Neural progenitor cell (in vitro differentiated cells): ENCODE measurements at regions not wholly inside any gene's neighbourhood (a gene's known extent, or its start where the extent isn't known, plus 50 kb on each side); places are given as distances from the start of the nearest gene placed in this dataset.

ENCODE experiments used
- DNase-seq: peaks from one replicate; pipeline ENCODE4 v3.0.0-alpha.2; 2016; ENCODE audit warnings: low spot score
- H2AFZ ChIP-seq: fragments of 200-600 bp; sonication (generic); replicated peaks from 2 replicates; pipeline ENCODE4 v1.6.1; 2016; ENCODE audit warnings: antibody characterized with exemption
- H3F3A ChIP-seq: fragments of 200-600 bp; sonication (generic); 2 replicates; pipeline ENCODE4 v1.6.1; 2016; ENCODE audit warnings: antibody characterized with exemption, low read depth
- H3K27ac ChIP-seq: fragments of 200-600 bp; sonication (generic); 2 replicates; pipeline ENCODE4 v1.5.1; 2016; ENCODE audit warnings: mild to moderate bottlenecking
- H3K27me3 ChIP-seq: fragments of 200-600 bp; sonication (generic); 2 replicates; pipeline ENCODE4 v1.6.1; 2016; ENCODE audit warnings: mild to moderate bottlenecking, moderate library complexity
- H3K36me3 ChIP-seq: fragments of 200-600 bp; sonication (generic); 2 replicates; pipeline ENCODE4 v1.5.1; 2016
- H3K4me1 ChIP-seq: fragments of 200-600 bp; sonication (generic); 2 replicates; pipeline ENCODE4 v1.6.1; 2016; ENCODE audit warnings: mixed run types
- H3K4me2 ChIP-seq: fragments of 200-600 bp; sonication (generic); 2 replicates; pipeline ENCODE4 v1.6.1; 2016
- H3K4me3 ChIP-seq: fragments of 200-600 bp; sonication (generic); 2 replicates; pipeline ENCODE4 v1.5.1; 2016
- H3K79me2 ChIP-seq: fragments of 200-600 bp; sonication (generic); 2 replicates; pipeline ENCODE4 v1.6.1; 2016; ENCODE audit warnings: low read depth
- H3K9ac ChIP-seq: fragments of 200-600 bp; sonication (generic); 2 replicates; pipeline ENCODE4 v1.6.1; 2016
- H3K9me3 ChIP-seq: fragments of 200-600 bp; sonication (generic); 2 replicates; pipeline ENCODE4 v1.5.1; 2016; ENCODE audit warnings: low read depth
- H4K20me1 ChIP-seq: fragments of 200-600 bp; sonication (generic); 2 replicates; pipeline ENCODE4 v1.6.1; 2016; ENCODE audit warnings: low read depth
- H3K27ac Mint-ChIP-seq: 3 replicates; pipeline ENCODE4 v1.8.0; 2021; ENCODE audit warnings: mixed read lengths
- H3K27me3 Mint-ChIP-seq: 2 replicates; pipeline ENCODE4 v1.8.0; 2022; ENCODE audit warnings: low read depth, mild to moderate bottlenecking, inconsistent platforms, moderate library complexity, mixed read lengths; ENCODE audit not compliant: insufficient read depth
- H3K36me3 Mint-ChIP-seq: 3 replicates; pipeline ENCODE4 v1.8.0; 2021; ENCODE audit warnings: mixed read lengths
- H3K4me1 Mint-ChIP-seq: 3 replicates; pipeline ENCODE4 v1.8.0; 2021; ENCODE audit warnings: mixed read lengths
- H3K4me3 Mint-ChIP-seq: 3 replicates; pipeline ENCODE4 v1.8.0; 2021; ENCODE audit warnings: mild to moderate bottlenecking, moderate library complexity, mixed read lengths
- H3K9me3 Mint-ChIP-seq: 3 replicates; pipeline ENCODE4 v1.8.0; 2020; ENCODE audit warnings: mixed read lengths
- EZH2 ChIP-seq: fragments of 200-600 bp; sonication (generic); IDR thresholded peaks from 2 replicates; pipeline ENCODE4 v1.6.1; 2017; ENCODE audit warnings: antibody characterized with exemption, mild to moderate bottlenecking, moderate library complexity
- EZH2phosphoT487 ChIP-seq: fragments of 200-600 bp; sonication (generic); IDR thresholded peaks from 2 replicates; pipeline ENCODE4 v1.6.1; 2017; ENCODE audit warnings: antibody characterized with exemption
- TF ChIP-seq, protein P1 (sequence below): fragments of 200-600 bp; sonication (generic); IDR thresholded peaks from 2 replicates; pipeline ENCODE4 v1.5.1; 2017; ENCODE audit warnings: antibody characterized with exemption, mild to moderate bottlenecking

DNA sequence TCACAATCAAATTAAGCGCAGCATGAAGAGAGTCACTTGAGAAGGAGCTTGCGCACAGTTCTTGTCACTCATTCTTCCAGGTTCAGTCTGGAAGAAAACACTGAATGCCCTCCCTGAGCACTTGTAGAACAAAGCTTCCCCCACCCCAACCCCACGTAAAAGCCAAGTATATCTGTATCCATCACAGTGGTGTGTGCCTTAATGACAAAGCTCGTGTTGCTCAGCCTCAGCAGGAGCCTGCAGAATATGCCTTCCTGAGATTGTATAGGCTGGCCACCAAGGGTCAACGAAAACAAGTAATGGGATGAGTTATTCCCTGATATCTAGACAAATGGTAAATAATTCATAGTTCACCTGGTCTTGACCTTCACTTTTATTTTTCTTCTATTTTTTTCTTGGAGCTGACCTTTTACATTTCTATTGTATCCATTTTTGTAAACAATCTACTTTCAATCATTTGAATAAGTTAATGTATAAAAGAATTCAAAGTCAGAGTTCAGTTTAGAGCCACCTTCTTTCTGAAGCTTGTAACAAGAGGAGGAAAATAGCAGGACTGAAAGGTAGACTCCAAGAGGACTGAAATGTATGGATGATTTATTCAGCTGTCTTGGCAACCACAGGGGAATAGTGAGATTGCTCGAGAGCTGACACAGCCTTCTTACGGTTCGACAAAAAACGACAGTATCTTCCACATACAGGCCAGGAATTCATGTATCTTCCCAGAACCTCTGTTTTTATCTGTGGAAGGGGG lies 405.5 kb upstream of the TPM1 start:
- H3K4me1 Mint-ChIP-seq = peaks cover 24% of the 10 kb centered on the region
- Histone ChIP-seq H4K20me1 (no peaks in the 10 kb centered on the region), H3K4me2 (no peak overlapping the region), H3K4me3 (no peak overlapping the region), H3K36me3 (no peaks in the 10 kb centered on the region), H3K79me2 (no peaks in the 10 kb centered on the region), H3K4me1 (no peaks in the 10 kb centered on the region), H3K9ac (no peak overlapping the region), H2AFZ (no peak overlapping the region), H3K27me3 (no peaks in the 10 kb centered on the region), H3K27ac (no peak overlapping the region), H3K9me3 (no peaks in the 10 kb centered on the region), H3F3A (no peaks in the 10 kb centered on the region)
- H3K4me3 Mint-ChIP-seq = peak overlapping the region; percentile 33
- DNase-seq = no peak
- H3K9me3 Mint-ChIP-seq = no peaks in the 10 kb centered on the region
- H3K27ac Mint-ChIP-seq = peak overlapping the region; percentile 19
- H3K36me3 Mint-ChIP-seq = no peaks in the 10 kb centered on the region
- H3K27me3 Mint-ChIP-seq = no peaks in the 10 kb centered on the region
- TF ChIP-seq EZH2phosphoT487 (no peak), EZH2 (no peak)
- TF ChIP-seq, protein P1, sequence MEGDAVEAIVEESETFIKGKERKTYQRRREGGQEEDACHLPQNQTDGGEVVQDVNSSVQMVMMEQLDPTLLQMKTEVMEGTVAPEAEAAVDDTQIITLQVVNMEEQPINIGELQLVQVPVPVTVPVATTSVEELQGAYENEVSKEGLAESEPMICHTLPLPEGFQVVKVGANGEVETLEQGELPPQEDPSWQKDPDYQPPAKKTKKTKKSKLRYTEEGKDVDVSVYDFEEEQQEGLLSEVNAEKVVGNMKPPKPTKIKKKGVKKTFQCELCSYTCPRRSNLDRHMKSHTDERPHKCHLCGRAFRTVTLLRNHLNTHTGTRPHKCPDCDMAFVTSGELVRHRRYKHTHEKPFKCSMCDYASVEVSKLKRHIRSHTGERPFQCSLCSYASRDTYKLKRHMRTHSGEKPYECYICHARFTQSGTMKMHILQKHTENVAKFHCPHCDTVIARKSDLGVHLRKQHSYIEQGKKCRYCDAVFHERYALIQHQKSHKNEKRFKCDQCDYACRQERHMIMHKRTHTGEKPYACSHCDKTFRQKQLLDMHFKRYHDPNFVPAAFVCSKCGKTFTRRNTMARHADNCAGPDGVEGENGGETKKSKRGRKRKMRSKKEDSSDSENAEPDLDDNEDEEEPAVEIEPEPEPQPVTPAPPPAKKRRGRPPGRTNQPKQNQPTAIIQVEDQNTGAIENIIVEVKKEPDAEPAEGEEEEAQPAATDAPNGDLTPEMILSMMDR = no peak

DNA sequence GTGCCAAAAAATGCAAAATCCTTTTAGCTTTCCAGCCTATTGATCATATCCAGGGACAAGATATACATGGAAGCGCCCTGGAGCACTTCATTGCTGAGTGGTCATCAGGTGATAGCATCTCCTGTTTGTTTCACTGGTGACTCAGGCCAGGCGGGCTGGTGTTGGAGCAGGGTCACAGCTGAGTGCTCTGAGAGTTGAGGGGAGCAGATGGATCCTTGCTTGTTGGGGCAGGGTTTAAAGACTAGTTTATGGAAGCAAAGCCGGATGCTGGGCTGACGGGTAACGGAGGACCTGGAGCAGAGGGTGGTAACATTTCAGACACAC lies 405.0 kb upstream of the TPM1 start:
- Histone ChIP-seq H3K9me3 (no peaks in the 10 kb centered on the region), H4K20me1 (no peaks in the 10 kb centered on the region), H3K36me3 (no peaks in the 10 kb centered on the region), H3K4me3 (no peak overlapping the region), H2AFZ (no peak overlapping the region), H3F3A (no peaks in the 10 kb centered on the region), H3K27me3 (no peaks in the 10 kb centered on the region), H3K4me2 (no peak overlapping the region), H3K27ac (no peak overlapping the region), H3K9ac (no peak overlapping the region), H3K79me2 (no peaks in the 10 kb centered on the region), H3K4me1 (no peaks in the 10 kb centered on the region)
- no peak for TF ChIP-seq EZH2phosphoT487
- Mint-ChIP-seq H3K27ac (peak overlapping the region; percentile 50), H3K9me3 (no peaks in the 10 kb centered on the region), H3K4me1 (peaks cover 24% of the 10 kb centered on the region), H3K36me3 (no peaks in the 10 kb centered on the region), H3K4me3 (no peak overlapping the region), H3K27me3 (no peaks in the 10 kb centered on the region)
- DNase-seq = no peak

DNA sequence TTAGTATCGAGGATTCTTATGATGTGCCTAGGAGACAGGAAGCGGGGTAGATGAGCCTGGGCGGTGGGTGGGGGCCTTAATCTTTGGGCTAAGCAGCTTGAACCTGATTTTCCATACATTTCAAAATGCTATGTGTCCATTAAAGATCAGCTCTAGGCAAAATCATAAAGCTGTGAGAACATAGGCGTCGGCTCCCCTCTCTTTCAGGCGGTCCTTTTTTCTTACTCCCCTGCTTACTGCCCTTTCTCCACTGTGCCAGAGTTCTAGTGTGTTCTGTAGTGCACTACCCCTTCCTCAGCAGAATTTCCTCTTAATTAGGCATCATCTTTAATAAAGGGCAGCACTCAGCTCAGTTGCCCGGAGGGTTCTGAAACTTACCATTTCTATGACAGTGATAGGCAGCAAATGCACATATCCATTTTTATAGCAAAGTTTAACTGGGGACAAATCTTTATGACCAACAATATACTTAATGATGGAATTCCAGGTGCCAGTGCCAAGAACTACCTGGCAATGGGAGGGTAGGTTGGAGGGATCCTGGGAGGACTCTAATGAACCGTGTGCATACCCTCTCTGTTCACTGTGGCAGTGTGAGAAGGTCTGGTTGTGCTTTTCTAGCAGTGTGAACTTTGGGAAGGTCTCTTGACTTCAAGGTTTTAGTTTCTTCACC lies 404.5 kb upstream of the TPM1 start:
- Histone ChIP-seq H4K20me1 (no peaks in the 10 kb centered on the region), H3K9me3 (no peaks in the 10 kb centered on the region), H3F3A (no peaks in the 10 kb centered on the region), H3K27me3 (no peaks in the 10 kb centered on the region), H3K4me3 (no peak overlapping the region), H3K9ac (no peak overlapping the region), H2AFZ (no peak overlapping the region), H3K36me3 (no peaks in the 10 kb centered on the region), H3K79me2 (no peaks in the 10 kb centered on the region), H3K4me2 (no peak overlapping the region), H3K4me1 (no peaks in the 10 kb centered on the region), H3K27ac (no peak overlapping the region)
- peak overlapping the region; percentile 50 for H3K27ac Mint-ChIP-seq
- TF ChIP-seq EZH2 (no peak), EZH2phosphoT487 (no peak)
- TF ChIP-seq, protein P1 = no peak
- peaks cover 24% of the 10 kb centered on the region for H3K4me1 Mint-ChIP-seq
- H3K9me3 Mint-ChIP-seq = no peaks in the 10 kb centered on the region
- H3K36me3 Mint-ChIP-seq = no peaks in the 10 kb centered on the region
- no peaks in the 10 kb centered on the region for H3K27me3 Mint-ChIP-seq
- no peak overlapping the region for H3K4me3 Mint-ChIP-seq
- no peak for DNase-seq

DNA sequence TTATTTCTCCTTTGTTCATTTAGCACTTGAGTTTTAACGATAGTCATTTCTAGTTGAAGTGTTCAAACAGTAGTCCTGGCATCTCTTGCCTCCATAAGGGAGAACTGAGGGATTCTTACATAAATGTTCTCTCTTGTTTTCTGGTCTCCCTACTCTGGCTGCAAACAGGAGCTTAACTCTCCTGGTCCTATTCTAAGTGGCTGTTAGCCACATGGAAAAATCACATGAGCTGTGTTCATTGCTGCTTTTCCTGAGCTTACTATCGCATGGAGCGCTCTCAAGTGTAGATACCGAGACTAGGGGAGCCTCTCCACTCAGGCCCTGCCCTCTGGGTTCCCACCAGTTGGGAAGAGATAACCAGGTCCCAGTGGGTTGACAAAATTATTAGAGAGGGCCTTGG lies 403.1 kb upstream of the TPM1 start:
- H3K4me1 Mint-ChIP-seq = peaks cover 28% of the 10 kb centered on the region
- no peaks in the 10 kb centered on the region for H3K27me3 Mint-ChIP-seq
- Histone ChIP-seq H3K4me1 (peaks cover 2% of the 10 kb centered on the region), H3K36me3 (no peaks in the 10 kb centered on the region), H3K27me3 (no peaks in the 10 kb centered on the region), H3F3A (no peaks in the 10 kb centered on the region), H3K9me3 (no peaks in the 10 kb centered on the region), H3K9ac (no peak overlapping the region), H3K79me2 (no peaks in the 10 kb centered on the region), H3K4me3 (no peak overlapping the region), H3K4me2 (no peak overlapping the region), H4K20me1 (no peaks in the 10 kb centered on the region), H2AFZ (no peak overlapping the region), H3K27ac (no peak overlapping the region)
- H3K4me3 Mint-ChIP-seq = no peak overlapping the region
- H3K9me3 Mint-ChIP-seq = no peaks in the 10 kb centered on the region
- H3K27ac Mint-ChIP-seq = no peak overlapping the region
- TF ChIP-seq EZH2 (no peak), EZH2phosphoT487 (no peak)
- TF ChIP-seq, protein P1 = no peak
- no peak for DNase-seq
- no peaks in the 10 kb centered on the region for H3K36me3 Mint-ChIP-seq
